HG02852 (cell line): ENCODE measurements at regions not wholly inside any gene's neighbourhood (a gene's known extent, or its start where the extent isn't known, plus 50 kb on each side); places are given as distances from the start of the nearest gene placed in this dataset.
"Not testable (repeated sequence)": the region's sequence is repeated elsewhere in the genome, so short reads cannot be mapped to it uniquely, and the experiment has no call there.

Experiments
- ATAC-seq: cut with Tn5 transposase; IDR thresholded peaks from one replicate; pipeline ENCODE4 v1.9.1; 2021; ENCODE audit warnings: mild to moderate bottlenecking, moderate library complexity; ENCODE audit not compliant: unreplicated experiment

DNA sequence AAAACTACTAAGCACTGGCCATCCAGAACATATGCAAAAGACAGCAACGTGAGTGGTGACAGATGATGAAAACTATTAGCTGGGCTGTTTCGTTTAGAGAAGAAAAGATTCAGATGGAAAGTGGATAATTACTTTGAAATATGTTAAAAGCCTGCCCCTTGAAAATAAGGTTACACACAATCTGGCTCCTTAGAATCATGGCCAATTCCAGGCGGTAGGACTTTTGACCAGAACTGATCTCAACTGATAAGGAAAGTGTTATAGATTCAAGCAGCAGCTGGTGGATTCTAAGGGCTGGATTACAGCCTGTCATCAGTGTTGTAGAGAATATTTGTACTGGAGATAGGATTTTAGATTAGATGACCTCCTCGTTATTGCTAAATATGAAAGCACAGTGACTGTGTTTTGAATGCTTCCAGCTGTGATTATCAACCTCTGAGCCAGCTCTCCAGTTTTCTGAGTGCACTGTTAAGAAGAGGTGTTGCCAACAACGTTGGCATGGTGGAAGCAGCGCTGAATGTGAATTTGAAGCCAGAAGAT lies 75.1 kb downstream of the KBTBD2 start:
- not testable (repeated sequence) for ATAC-seq

DNA sequence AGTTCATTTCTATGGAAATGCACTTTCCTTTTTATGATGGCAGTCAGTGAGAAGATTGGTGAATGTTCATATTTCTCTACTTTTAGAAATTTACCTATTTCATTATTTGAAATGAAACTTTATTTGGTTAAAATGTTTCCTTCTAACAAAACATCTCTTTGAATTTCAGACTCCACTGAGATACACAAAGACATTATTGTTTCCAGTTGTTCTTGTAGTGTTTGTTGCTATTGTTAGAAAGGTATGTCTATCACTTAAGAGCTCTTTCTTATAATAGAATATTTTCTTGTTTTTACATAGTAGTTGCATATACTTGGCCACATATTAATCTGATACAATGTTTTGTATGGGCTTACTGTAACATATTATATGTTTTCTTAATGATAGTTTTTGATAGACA lies 76.8 kb downstream of the KBTBD2 start:
- ATAC-seq = not testable (repeated sequence)

DNA sequence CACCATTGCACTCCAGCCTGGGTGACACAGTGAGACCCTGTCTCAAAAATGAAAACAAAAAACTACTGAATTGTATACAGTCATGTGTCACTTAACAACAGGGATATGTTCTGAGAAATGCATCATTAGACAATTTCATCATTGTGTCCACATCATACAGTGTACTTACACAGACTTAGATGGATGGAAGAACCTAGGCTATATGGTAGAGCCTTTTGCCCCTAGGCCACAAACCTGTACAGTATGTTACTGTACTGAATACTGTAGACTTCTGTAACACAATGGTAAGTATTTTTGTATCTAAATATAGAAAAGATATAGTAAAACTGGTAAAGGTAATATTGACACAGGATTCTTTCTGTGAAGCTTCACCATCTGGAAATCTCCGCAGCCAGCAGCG lies 81.7 kb downstream of the KBTBD2 start:
- ATAC-seq = no peak

DNA sequence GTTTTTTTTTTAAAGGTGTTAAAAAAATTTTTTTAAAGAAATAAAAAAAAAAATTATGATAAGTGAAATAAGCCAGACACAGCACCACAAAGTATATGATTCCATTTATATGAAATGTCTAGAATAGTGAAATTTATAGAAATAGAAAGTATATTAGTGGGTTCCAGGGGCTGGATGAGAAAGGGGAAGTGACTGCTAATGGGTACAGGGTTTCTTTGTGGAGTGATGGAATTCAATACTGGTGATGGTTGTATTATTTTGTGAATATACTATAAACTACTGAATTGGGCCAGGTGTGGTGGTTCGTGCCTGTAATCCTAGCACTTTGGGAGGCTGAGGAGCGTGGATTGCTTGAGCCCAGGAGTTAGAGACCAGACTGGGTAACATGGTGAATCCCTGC lies 82.2 kb downstream of the KBTBD2 start:
- no peak for ATAC-seq

DNA sequence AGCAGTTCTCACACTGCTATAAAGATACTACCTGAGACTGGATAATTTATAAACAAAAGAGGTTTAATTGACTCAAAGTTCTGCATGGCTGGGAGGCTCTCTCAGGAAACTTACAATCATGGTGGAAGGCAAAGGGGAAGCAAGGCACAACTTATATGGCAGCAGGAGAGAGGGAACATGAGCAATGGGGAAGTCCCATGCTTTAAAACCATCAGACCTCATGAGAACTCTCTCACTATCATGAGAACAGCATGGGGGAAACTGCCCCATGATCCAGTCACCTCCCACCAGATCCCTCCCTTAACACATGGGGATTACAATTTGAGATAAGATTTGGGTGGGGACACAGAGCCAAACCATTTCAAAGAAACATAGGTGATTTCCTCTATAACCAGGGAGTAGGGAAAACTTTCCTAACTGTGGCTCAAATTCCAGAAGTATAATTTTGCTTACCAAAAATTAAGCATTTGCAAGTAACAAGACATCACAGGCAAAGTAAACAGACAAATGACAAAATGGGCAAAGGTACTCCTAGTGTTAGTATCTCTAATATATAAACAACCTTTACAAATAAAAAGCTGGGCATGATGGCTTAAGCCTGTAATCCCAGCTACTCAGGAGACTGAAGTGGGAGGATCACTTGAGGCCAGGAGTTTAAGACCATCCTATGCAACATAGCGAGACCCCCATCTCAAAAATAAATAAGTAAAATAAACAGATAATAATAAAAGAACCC lies 88.0 kb downstream of the KBTBD2 start:
- no peak for ATAC-seq

DNA sequence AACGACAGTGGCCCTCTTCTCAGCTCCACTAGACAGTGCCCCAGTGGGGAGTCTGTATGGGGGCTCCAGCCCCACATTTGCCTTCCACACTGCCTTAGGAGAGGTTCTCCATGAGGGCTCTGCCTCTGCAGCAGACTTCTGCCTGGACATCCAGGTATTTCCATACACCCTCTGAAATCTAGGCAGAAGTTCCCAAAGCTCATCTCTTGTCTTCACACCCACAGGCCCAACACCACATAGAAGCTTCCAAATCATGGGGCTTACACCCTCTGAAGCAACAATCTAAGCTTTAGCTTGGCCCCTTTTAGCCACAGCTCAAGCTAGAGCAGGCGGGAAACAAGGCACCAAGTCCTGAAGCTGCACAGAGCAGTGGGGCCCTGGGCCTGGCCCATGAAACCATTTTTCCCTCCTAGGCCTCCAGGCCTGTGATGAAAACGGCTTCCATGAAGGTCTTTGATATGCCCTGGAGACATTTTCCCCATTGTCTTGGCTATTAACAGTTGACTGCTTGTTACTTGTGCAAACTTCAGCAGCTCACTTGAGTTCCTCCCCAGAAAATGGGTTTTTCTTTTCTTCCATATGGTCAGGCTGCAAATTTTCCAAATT lies 89.2 kb downstream of the KBTBD2 start:
- ATAC-seq = no peak

DNA sequence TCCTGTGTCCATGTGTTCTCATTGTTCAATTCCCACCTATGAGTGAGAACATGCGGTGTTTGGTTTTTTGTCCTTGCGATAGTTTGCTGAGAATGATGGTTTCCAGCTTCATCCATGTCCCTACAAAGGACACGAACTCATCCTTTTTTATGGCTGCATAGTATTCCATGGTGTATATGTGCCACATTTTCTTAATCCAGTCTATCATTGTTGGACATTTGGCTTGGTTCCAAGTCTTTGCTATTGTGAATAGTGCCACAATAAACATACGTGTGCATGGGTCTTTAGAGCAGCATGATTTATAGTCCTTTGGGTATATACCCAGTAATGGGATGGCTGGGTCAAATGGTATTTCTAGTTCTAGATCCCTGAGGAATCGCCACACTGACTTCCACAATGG lies 98.5 kb downstream of the KBTBD2 start:
- not testable (repeated sequence) for ATAC-seq

DNA sequence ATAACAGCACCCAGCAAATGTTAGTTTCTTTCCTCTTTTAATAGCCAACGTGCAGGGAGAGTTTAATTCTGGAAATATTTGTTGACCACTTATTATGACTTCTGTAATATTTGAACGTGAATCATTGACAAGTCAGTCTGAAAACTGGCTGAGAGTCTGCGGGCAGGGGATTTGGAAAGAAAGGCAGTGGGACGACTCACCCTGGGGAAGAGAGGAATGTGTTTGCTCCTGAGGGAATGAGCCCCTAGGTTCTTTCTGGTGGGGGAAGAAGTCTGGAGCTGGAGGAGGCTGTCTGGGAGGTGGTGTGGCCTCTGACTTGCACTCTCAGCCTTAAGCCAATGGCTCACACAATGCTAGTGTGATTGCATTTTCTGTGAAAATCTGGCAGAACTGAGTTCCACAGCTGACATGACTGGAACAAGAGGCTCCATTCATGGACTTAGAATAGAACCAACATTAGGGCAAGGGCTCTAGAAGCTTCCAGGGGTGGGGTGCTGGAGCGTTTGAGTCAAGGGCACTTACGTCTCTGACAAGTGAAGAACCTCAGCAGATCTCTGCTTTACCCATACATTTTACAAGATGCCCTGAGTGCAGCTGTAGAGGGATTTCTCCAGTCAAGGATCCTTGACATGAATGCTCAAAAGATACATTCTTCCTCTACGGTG lies 100.7 kb downstream of the KBTBD2 start:
- ATAC-seq = not testable (repeated sequence)

DNA sequence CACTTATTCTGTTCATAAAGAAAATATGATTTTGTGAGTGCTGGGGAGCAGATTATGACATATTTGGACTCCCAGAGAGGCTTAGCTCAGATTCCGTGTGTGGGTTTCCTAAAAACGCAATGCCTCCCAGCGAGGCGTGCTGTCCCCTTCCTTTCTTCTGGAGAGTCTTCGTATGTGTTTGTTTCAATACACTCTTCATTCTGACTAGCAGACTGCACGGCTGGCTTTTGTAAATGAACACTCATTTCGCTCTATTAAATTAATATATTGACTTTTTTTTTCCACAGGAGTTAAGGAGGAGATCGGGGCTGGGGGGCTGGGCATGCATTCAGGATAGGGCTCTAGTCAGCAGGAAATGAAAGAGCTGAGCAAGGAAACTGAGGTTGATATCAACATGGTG lies 102.3 kb downstream of the KBTBD2 start:
- not testable (repeated sequence) for ATAC-seq

DNA sequence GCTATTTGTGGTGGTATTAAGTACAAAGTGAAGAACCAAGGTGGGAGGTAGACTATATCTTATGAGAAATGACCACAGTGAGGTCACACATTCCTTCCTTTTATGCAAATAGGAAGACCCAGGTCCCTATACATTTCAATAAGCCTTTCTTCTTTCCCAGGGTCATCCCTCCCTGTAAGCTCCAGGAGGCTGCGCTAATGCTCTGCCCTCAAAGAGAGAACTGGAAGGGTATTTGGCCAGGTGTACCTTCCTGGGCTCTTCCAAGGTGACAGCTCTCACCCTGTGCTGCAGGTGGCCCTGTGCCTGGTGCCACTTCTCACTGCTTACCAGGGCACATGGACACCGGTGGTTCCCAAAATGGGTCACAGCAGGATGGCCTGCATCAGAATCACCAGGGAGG lies 103.4 kb downstream of the KBTBD2 start:
- not testable (repeated sequence) for ATAC-seq

DNA sequence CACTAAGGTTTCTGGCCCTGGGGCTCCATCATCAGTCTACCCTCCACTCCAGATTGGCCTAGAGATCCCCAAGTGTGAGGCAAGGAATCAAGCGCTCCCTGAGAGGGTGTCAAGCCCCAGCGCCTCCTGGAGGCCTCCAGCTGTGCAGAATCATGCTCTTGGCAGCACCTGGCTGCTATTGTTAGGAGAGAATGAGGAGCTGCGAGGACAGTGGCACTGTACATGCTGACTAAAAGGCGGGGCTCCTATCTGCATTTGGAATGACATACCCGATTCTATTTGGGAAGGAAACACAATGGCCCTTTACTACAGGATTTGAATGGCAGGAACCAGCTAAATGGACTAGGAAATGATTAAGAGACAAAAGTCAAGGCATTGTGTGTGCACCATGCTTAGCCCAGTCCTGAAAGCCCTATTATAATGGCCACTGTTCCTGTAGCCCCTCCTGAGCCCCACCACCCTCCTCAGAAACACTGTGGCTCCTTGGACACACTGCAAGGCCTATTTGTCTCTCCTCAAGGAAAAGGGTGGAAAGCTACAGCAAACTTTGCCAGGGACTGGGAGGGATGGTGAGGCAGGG lies 106.1 kb downstream of the KBTBD2 start:
- ATAC-seq = not testable (repeated sequence)

DNA sequence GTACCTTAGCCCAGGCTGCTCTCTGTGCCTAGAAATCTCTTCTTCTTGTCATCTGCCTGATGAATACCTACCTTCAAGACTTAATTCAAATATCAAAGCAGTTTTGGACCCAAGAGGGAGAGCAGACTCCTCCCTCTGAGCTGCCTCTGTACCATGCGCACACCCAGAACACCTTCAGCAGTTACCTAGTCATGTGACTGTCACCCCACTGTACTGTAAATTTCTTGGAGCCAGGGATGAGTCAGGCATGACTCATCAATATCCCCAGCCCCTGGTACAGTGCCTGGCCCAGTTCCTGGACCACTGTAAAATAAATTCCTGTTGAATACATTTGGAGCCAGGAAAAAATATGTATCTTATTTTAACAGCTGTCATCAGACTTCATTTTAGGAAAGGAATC lies 111.7 kb downstream of the KBTBD2 start:
- ATAC-seq = not testable (repeated sequence)

DNA sequence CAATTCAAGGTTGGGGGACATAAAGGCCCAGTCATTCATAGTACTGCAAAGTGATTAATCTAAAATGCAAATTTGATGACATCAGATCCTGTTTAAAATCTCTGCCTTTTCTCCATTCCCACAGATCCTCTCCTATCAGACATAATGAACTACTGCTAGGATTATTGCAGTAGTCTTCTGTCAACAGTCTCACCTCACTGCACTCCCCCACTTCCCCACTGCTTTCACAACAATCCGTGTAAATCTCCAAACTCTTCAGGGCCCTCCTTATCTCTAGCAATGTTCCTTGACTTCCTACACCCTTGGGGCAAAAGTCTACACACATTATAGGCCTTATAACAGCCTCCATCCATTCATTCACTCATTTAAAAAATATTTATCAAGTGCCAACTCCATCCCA lies 112.4 kb downstream of the KBTBD2 start:
- no peak for ATAC-seq

DNA sequence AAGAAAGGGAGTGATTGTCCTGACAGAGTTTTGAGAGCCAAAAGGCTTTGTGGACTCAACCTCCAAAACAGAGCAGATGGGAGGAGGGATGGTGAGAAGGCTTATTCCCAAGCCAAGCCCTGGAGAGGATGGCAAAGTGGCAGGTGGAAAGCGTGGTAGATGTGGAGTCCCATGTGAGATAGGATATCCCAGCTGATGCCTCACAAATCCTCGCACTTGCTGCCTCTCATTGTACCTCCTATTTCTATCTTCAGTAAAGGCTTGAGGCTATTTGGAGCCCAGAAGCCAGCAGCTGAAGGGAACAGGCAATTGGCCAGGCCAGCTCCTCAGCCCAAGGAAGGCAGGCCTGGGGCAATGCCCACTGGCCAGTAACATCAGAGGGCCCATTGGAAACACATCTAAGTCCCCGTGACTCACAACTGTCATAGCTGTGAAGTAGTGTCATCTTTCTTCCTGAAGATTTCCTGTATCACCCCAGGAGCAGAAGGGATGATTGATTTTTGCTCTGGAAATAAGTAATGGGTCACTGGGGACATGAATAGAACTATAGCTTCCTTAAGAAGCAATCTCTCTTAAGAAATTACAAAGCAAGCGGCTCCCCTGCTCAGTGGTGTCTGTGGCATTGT lies 114.4 kb downstream of the KBTBD2 start:
- ATAC-seq = not testable (repeated sequence)

DNA sequence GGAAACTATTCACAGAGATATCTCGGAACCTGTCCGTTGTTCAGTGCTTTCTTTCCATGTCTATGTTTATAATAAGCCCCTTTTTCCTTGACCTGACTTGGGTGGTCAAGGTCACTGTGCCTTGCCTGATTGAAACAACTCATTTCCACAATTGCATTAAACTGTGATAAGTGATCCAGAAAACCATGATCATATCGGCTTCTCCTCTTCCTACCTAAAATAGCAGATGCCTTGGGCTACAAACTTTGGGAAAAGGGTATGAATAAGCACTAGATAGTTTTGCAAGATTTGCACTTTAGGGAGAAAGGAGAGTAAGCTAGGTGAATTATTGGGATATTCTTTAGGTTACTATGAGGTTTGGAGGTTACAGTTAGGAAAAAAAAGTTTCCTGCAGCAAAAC lies 115.2 kb downstream of the KBTBD2 start:
- not testable (repeated sequence) for ATAC-seq

DNA sequence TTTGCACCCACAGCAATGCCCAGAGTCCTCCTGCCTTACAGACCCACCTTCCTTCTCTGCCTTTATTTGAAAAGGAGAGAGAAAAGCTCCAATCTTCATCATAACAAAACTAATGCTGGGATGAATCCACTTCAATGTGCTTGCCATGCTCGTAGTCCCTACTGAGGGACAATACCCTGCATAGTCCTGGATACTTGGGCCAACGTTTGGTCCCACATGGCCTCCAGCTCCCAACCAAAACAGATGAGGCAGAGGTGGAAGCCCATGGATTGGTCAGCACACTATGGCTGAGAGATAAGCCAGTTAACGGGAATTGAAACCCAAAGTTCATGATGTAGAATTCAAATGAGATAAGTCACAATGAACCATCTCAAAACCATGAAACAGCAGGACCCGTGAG lies 115.8 kb downstream of the KBTBD2 start:
- not testable (repeated sequence) for ATAC-seq

DNA sequence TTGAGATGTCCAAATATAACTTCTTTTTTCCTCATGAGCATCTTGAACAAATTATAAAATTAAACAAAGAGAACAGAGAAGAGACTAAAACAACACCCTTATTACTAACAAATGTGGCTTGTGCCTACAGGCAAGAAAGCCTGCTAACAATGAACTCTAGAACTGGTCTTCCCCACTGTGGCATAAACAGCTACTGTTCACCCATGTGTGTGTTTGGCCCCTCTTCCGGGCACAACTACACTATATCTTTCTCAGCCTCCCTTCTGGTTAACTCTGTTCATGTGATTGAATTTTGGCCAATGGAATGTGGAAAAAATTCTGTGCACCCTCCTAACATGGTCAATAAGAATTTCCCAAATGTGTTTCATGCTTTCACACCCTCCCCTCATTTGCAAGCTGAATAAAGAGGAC lies 117.0 kb downstream of the KBTBD2 start:
- no peak for ATAC-seq

DNA sequence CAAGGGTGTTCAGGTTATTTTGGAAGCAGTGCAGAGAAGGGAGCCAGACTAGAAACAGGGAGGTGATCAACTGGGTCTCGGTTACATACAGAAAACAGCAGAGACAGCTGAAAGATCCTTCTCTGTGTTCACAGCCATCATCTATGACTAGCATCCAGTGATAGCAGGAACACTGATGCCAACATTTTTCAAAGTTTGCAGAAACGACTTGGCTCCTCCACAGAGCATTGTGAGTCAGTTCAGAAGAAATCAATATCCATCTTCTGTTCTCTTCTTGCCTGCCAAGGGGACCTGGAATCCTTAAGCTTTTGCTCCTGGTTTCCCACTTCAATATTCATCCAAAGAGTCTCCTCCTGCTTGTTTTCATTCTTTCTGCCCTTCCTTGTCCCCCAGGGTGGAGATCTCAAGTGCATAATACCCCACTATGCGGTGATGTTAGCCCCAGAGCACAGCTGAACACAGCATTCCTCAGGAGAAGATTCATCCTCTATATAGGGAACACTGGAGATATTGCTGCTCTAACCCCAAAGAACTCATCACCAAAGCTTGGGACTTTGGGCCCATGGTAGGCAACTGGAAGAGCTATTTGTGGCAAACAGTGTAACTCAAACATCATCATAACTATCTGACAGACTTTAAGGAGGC lies 122.6 kb downstream of the KBTBD2 start:
- not testable (repeated sequence) for ATAC-seq

DNA sequence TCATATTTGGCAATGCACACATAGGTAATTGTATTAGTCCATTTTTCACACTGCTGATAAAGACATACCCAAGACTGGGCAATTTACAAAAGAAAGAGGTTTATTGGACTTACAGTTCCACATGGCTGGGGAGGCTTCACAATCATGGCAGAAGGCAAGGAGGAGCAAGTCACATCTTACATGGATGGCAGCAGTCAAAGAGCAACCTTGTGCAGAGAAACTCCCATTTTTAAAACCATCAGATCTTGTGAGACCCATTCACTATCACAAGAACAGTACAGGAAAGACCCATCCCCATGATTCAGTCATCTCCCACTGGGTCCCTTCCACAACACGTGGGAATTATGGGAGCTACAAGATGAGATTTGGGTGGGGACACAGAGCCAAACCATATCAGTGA lies 123.2 kb downstream of the KBTBD2 start:
- not testable (repeated sequence) for ATAC-seq

DNA sequence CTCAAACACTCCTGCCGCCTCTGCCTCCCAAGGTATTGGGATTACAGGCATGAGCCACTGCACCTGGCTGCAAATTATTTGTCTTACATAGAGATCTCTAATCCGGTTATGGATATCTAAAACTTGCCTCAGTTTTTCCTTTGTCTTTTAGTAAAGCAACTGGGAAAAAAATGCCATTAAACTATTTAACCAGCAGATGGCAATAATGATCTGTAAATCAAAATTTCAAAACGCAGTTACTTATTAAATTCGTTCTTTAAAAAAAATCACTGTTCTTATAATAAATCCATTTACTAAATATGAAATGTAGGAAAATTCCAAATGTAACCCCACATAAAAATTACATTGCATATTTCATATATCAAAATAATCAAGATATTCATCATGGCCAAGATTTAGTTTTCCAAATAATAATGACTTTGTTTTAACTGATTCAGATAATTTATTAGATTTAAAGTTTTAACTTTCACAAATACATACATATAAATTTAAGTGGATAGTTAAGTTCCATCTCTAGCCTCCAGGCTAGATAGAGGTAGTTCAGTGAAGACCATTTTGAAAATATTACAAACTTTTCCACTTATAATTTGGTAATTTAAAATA lies 125.8 kb downstream of the KBTBD2 start:
- ATAC-seq = not testable (repeated sequence)
